ENCODE measurements at regions not wholly inside any gene's neighbourhood (a gene's known extent, or its start where the extent isn't known, plus 50 kb on each side); places are given as distances from the start of the nearest gene placed in this dataset.

DNA sequence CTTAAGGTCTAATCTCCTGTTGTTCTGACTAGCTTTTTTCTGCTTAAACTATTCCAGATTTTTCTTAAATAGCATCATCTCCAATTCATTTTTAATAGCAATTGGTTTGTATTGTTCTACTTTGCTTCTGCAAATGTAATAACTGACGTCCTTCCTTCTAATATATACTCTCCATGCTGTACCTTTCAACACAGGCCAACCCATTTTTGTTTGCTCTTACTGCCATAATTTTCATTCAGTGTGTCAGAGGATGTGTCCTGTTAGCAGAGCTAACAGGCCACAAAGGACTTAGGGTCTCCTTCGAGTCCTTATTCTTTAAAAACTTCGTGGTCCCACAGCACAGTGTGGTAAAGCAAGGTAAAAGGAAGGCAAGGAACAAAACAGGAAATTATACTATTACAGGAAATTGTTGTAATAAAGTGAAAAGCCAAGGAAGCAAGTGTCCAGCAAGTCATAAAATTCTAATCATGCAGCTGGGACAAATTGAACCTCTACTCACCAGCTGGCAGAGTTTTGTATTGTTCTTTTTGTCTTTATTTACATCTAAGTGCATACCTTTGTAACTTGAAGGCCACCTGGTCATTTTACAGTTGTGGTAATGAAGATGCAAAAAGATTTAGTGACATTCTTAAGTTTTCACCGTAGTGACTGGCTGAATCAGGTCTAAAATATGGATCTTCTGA, 64.9 kb upstream of the ZBTB20 start:
- TF ChIP-seq CTCF (IDR thresholded peaks at IDR 0.05) (no peak), POLR2A (IDR thresholded peaks at IDR 0.05) (no peak), POLR2AphosphoS5 (IDR thresholded peaks at IDR 0.05) (no peak)
